ENCODE measurements at regions not wholly inside any gene's neighbourhood (a gene's known extent, or its start where the extent isn't known, plus 50 kb on each side); places are given as distances from the start of the nearest gene placed in this dataset.

DNA sequence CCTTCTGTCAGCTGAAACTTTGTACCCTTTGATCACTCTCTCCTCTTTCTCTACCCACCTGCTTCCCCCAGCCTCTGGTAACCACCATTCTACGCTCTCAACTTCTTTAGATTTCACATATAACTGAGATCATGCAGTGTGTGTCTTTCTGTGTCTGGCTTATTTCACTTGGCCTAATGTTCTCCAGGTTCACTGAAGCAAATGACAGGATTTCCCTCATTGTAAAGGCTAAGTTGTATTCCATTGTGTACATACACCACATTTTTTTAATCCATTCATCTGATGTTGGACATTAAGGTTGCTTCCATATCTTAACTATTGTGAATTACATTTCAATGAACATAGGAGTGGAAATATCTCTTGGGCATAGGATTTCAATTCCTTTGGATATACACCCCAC, 207.6 kb downstream of the MIAT start:
- no peak for TF ChIP-seq EZH2 (optimal IDR thresholded peaks at IDR 0.05; ENCODE audit: low read depth, low read length)
- TF ChIP-seq, protein P1, sequence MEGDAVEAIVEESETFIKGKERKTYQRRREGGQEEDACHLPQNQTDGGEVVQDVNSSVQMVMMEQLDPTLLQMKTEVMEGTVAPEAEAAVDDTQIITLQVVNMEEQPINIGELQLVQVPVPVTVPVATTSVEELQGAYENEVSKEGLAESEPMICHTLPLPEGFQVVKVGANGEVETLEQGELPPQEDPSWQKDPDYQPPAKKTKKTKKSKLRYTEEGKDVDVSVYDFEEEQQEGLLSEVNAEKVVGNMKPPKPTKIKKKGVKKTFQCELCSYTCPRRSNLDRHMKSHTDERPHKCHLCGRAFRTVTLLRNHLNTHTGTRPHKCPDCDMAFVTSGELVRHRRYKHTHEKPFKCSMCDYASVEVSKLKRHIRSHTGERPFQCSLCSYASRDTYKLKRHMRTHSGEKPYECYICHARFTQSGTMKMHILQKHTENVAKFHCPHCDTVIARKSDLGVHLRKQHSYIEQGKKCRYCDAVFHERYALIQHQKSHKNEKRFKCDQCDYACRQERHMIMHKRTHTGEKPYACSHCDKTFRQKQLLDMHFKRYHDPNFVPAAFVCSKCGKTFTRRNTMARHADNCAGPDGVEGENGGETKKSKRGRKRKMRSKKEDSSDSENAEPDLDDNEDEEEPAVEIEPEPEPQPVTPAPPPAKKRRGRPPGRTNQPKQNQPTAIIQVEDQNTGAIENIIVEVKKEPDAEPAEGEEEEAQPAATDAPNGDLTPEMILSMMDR (IDR thresholded peaks at IDR 0.05; ENCODE audit: low read length) = no peak

Measured in MM.1S (cell line).